ENCODE measurements at regions not wholly inside any gene's neighbourhood (a gene's known extent, or its start where the extent isn't known, plus 50 kb on each side); places are given as distances from the start of the nearest gene placed in this dataset.

GRCh38 chr10:81570878-81571794, 303.9 kb upstream of the NRG3 start:
- TF ChIP-seq POLR2A (IDR thresholded peaks at IDR 0.05) (no peak), CTCF (IDR thresholded peaks at IDR 0.05) (no peak), EP300 (IDR thresholded peaks at IDR 0.05) (no peak)
